WTC11 (cell line): ENCODE measurements at regions not wholly inside any gene's neighbourhood (a gene's known extent, or its start where the extent isn't known, plus 50 kb on each side); places are given as distances from the start of the nearest gene placed in this dataset.
A peak's percentile ranks its signal among the peaks of the same experiment; 100 is the strongest.

ENCODE experiments used
- ATAC-seq: fragments of 200-7000 bp; cut with Tn5 transposase; 2 replicates; pipeline ENCODE4 v1.10.0; 2021; ENCODE audit warnings: mild to moderate bottlenecking, moderate library complexity
- CTCF ChIA-PET: fragments of 300-600 bp; sonication (Branson Sonifier 250); formaldehyde crosslinking; loops from one replicate; lab custom pipeline; 2021; ENCODE audit warnings: antibody characterized with exemption; lab: Charles Lee
- POLR2A ChIA-PET: fragments of 350-600 bp; sonication (Branson Sonifier 250); formaldehyde crosslinking; loops from one replicate; lab custom pipeline; 2021; ENCODE audit warnings: antibody characterized with exemption; lab: Charles Lee
- DNase-seq: peaks from one replicate; pipeline ENCODE4 v3.0.0; 2021; ENCODE audit warnings: low spot score
- H3K27ac Mint-ChIP-seq: 2 replicates; pipeline ENCODE4 v1.8.0; 2021; ENCODE audit warnings: mixed read lengths
- H3K27me3 Mint-ChIP-seq: 2 replicates; pipeline ENCODE4 v1.8.0; 2021; ENCODE audit warnings: low read depth, mild to moderate bottlenecking, moderate library complexity, mixed read lengths
- H3K36me3 Mint-ChIP-seq: 2 replicates; pipeline ENCODE4 v1.8.0; 2021; ENCODE audit warnings: mixed read lengths
- H3K4me1 Mint-ChIP-seq: 2 replicates; pipeline ENCODE4 v1.8.0; 2022; ENCODE audit warnings: mixed read lengths
- H3K4me3 Mint-ChIP-seq: 2 replicates; pipeline ENCODE4 v1.8.0; 2021; ENCODE audit warnings: mild to moderate bottlenecking, moderate library complexity, mixed read lengths
- H3K9me3 Mint-ChIP-seq: 2 replicates; pipeline ENCODE4 v1.8.0; 2021; ENCODE audit warnings: mixed read lengths
- CREB1 ChIP-seq: sonication (generic); formaldehyde crosslinking; IDR thresholded peaks from 2 replicates; pipeline ENCODE4 v1.8.0; 2023; ENCODE audit warnings: mild to moderate bottlenecking, missing genetic modification reagents
- ESRRA ChIP-seq: sonication (generic); formaldehyde crosslinking; IDR thresholded peaks from 2 replicates; pipeline ENCODE4 v1.8.1; 2022; ENCODE audit warnings: mild to moderate bottlenecking, missing genetic modification reagents, borderline replicate concordance
- ETV6 ChIP-seq: sonication (generic); formaldehyde crosslinking; IDR thresholded peaks from 2 replicates; pipeline ENCODE4 v1.8.1; 2022; ENCODE audit warnings: mild to moderate bottlenecking, missing genetic modification reagents
- FOXJ3 ChIP-seq: sonication (generic); formaldehyde crosslinking; IDR thresholded peaks from 2 replicates; pipeline ENCODE4 v1.9.0; 2021; ENCODE audit warnings: missing genetic modification reagents, mild to moderate bottlenecking, borderline replicate concordance
- FOXK1 ChIP-seq: sonication (generic); formaldehyde crosslinking; IDR thresholded peaks from 2 replicates; pipeline ENCODE4 v1.8.0; 2022; ENCODE audit warnings: mild to moderate bottlenecking, moderate library complexity, missing genetic modification reagents
- GRHL2 ChIP-seq: fragments of 250-450 bp; sonication (Bioruptor Pico); IDR thresholded peaks from 2 replicates; pipeline ENCODE4 v1.8.0; 2022; ENCODE audit warnings: mild to moderate bottlenecking, moderate library complexity; ENCODE audit not compliant: insufficient replicate concordance, severe bottlenecking
- GTF2I ChIP-seq: fragments of 250-450 bp; sonication (Bioruptor Pico); conservative IDR thresholded peaks from 2 replicates; pipeline ENCODE4 v1.4.0; 2021; ENCODE audit warnings: mild to moderate bottlenecking
- JUN ChIP-seq: sonication (generic); formaldehyde crosslinking; IDR thresholded peaks from 2 replicates; pipeline ENCODE4 v1.8.0; 2023; ENCODE audit warnings: mild to moderate bottlenecking, missing genetic modification reagents
- NR3C1 ChIP-seq: sonication (generic); formaldehyde crosslinking; conservative IDR thresholded peaks from 2 replicates; pipeline ENCODE4 v1.8.1; 2023; ENCODE audit warnings: low read depth, mild to moderate bottlenecking, missing genetic modification reagents
- PRRX2 ChIP-seq: fragments of 250-450 bp; sonication (Bioruptor Pico); IDR thresholded peaks from 2 replicates; pipeline ENCODE4 v1.8.0; 2021; ENCODE audit warnings: mild to moderate bottlenecking
- TEAD1 ChIP-seq: sonication (generic); formaldehyde crosslinking; IDR thresholded peaks from 2 replicates; pipeline ENCODE4 v1.8.0; 2022; ENCODE audit warnings: mild to moderate bottlenecking, missing genetic modification reagents
- ZNF121 ChIP-seq: sonication (generic); formaldehyde crosslinking; IDR thresholded peaks from 2 replicates; pipeline ENCODE4 v1.8.0; 2023; ENCODE audit warnings: missing genetic modification reagents
- ZNF138 ChIP-seq: sonication (generic); formaldehyde crosslinking; conservative IDR thresholded peaks from 2 replicates; pipeline ENCODE4 v1.8.1; 2022; ENCODE audit warnings: mild to moderate bottlenecking, moderate library complexity, missing genetic modification reagents
- ZNF219 ChIP-seq: sonication (generic); formaldehyde crosslinking; IDR thresholded peaks from 2 replicates; pipeline ENCODE4 v1.8.0; 2023; ENCODE audit warnings: missing genetic modification reagents, mild to moderate bottlenecking, borderline replicate concordance
- ZNF232 ChIP-seq: sonication (generic); formaldehyde crosslinking; IDR thresholded peaks from 2 replicates; pipeline ENCODE4 v1.8.0; 2022; ENCODE audit warnings: mild to moderate bottlenecking, missing genetic modification reagents
- ZNF317 ChIP-seq: sonication (generic); formaldehyde crosslinking; IDR thresholded peaks from 2 replicates; pipeline ENCODE4 v1.8.1; 2023; ENCODE audit warnings: low read depth, mild to moderate bottlenecking, moderate library complexity, missing genetic modification reagents, borderline replicate concordance
- ZNF396 ChIP-seq: fragments of 250-450 bp; sonication (Bioruptor Pico); IDR thresholded peaks from 2 replicates; pipeline ENCODE4 v1.8.0; 2021; ENCODE audit warnings: mild to moderate bottlenecking, moderate library complexity, borderline replicate concordance
- ZNF423 ChIP-seq: fragments of 250-450 bp; sonication (Bioruptor Pico); IDR thresholded peaks from 2 replicates; pipeline ENCODE4 v2.1.2; 2022; ENCODE audit warnings: mild to moderate bottlenecking, moderate library complexity
- TF ChIP-seq, protein P1 (sequence below): sonication (generic); formaldehyde crosslinking; IDR thresholded peaks from 2 replicates; pipeline ENCODE4 v1.8.1; 2023; ENCODE audit warnings: mild to moderate bottlenecking, missing genetic modification reagents, borderline replicate concordance
- TF ChIP-seq, protein P2 (sequence below): sonication (generic); formaldehyde crosslinking; IDR thresholded peaks from 2 replicates; pipeline ENCODE4 v1.8.1; 2022; ENCODE audit warnings: missing genetic modification reagents, borderline replicate concordance
- TF ChIP-seq, protein P3 (sequence below): sonication (generic); formaldehyde crosslinking; IDR thresholded peaks from 2 replicates; pipeline ENCODE4 v1.8.1; 2022; ENCODE audit warnings: mild to moderate bottlenecking, missing genetic modification reagents, moderate library complexity, borderline replicate concordance
- TF ChIP-seq, protein P4 (sequence below): fragments of 250-450 bp; sonication (Bioruptor Pico); IDR thresholded peaks from 2 replicates; pipeline ENCODE4 v1.9.0; 2021; ENCODE audit warnings: mild to moderate bottlenecking
- TF ChIP-seq, protein P5 (sequence below): sonication (generic); formaldehyde crosslinking; IDR thresholded peaks from 2 replicates; pipeline ENCODE4 v1.8.1; 2023; ENCODE audit warnings: mild to moderate bottlenecking, missing genetic modification reagents, moderate library complexity

DNA sequence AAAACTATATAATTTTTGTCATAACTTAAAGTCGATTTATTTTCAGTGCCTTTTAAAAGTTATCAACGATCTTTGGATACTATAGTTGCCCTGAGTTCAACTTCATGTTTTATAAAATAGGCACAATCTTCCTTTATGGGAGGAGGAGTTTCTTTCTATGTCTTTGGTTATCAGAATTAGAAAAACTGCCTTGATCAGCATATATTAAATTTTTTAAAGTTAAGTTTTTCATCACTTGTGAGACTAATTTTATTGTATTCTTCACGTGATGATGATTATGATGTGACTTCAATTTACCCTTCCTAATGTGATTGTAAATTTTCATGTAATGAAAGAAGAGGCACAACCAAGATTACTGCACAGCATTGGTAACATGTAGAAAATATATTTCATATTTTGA, 58.2 kb upstream of the TMPRSS15 start:
- H3K4me1 Mint-ChIP-seq: peaks cover 43% of the 10 kb centered on the region
- ATAC-seq: no peak
- ChIA-PET POLR2A (no interaction called here), CTCF (no interaction called here)
- no peak overlapping the region for H3K4me3 Mint-ChIP-seq
- no peak for DNase-seq
- TF ChIP-seq, protein P1, sequence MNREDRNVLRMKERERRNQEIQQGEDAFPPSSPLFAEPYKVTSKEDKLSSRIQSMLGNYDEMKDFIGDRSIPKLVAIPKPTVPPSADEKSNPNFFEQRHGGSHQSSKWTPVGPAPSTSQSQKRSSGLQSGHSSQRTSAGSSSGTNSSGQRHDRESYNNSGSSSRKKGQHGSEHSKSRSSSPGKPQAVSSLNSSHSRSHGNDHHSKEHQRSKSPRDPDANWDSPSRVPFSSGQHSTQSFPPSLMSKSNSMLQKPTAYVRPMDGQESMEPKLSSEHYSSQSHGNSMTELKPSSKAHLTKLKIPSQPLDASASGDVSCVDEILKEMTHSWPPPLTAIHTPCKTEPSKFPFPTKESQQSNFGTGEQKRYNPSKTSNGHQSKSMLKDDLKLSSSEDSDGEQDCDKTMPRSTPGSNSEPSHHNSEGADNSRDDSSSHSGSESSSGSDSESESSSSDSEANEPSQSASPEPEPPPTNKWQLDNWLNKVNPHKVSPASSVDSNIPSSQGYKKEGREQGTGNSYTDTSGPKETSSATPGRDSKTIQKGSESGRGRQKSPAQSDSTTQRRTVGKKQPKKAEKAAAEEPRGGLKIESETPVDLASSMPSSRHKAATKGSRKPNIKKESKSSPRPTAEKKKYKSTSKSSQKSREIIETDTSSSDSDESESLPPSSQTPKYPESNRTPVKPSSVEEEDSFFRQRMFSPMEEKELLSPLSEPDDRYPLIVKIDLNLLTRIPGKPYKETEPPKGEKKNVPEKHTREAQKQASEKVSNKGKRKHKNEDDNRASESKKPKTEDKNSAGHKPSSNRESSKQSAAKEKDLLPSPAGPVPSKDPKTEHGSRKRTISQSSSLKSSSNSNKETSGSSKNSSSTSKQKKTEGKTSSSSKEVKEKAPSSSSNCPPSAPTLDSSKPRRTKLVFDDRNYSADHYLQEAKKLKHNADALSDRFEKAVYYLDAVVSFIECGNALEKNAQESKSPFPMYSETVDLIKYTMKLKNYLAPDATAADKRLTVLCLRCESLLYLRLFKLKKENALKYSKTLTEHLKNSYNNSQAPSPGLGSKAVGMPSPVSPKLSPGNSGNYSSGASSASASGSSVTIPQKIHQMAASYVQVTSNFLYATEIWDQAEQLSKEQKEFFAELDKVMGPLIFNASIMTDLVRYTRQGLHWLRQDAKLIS (CRISPR knock-in tag): no peak
- TF ChIP-seq ZNF219 (CRISPR knock-in tag) (no peak), ESRRA (CRISPR knock-in tag) (no peak), JUN (no peak), GTF2I (no peak), GRHL2 (no peak)
- H3K36me3 Mint-ChIP-seq: peaks cover 6% of the 10 kb centered on the region
- H3K9me3 Mint-ChIP-seq: peaks cover 7% of the 10 kb centered on the region
- H3K27me3 Mint-ChIP-seq: no peaks in the 10 kb centered on the region
- no peak overlapping the region for H3K27ac Mint-ChIP-seq

DNA sequence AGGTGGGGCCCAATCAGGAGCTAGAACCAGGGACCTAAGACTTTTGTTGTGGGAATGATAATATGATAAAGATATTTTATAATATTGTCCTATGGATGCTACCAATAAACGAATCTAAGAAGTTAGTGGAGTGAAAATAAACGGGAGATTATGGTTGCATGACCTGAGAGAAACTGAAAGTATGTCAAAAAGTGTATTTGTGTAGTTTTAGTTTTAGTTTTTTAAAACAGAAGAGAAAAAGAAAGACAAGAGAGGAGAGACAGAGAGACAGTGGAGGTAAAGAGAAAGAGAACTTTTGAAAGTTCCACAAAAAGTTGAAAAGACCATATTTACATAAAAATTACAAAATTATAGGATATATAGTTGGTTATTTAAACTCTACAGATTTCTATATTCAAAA, 64.1 kb upstream of the TMPRSS15 start:
- no peak for ATAC-seq
- Mint-ChIP-seq H3K4me1 (peaks cover 30% of the 10 kb centered on the region), H3K27me3 (no peaks in the 10 kb centered on the region), H3K9me3 (peaks cover 7% of the 10 kb centered on the region), H3K4me3 (no peak overlapping the region), H3K36me3 (peaks cover 6% of the 10 kb centered on the region), H3K27ac (no peak overlapping the region)
- TF ChIP-seq, protein P2, sequence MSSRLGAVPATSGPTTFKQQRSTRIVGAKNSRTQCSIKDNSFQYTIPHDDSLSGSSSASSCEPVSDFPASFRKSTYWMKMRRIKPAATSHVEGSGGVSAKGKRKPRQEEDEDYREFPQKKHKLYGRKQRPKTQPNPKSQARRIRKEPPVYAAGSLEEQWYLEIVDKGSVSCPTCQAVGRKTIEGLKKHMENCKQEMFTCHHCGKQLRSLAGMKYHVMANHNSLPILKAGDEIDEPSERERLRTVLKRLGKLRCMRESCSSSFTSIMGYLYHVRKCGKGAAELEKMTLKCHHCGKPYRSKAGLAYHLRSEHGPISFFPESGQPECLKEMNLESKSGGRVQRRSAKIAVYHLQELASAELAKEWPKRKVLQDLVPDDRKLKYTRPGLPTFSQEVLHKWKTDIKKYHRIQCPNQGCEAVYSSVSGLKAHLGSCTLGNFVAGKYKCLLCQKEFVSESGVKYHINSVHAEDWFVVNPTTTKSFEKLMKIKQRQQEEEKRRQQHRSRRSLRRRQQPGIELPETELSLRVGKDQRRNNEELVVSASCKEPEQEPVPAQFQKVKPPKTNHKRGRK (CRISPR knock-in tag): no peak
- TF ChIP-seq ZNF232 (CRISPR knock-in tag): no peak
- TF ChIP-seq, protein P3, sequence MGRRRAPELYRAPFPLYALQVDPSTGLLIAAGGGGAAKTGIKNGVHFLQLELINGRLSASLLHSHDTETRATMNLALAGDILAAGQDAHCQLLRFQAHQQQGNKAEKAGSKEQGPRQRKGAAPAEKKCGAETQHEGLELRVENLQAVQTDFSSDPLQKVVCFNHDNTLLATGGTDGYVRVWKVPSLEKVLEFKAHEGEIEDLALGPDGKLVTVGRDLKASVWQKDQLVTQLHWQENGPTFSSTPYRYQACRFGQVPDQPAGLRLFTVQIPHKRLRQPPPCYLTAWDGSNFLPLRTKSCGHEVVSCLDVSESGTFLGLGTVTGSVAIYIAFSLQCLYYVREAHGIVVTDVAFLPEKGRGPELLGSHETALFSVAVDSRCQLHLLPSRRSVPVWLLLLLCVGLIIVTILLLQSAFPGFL (CRISPR knock-in tag): no peak
- ChIA-PET POLR2A (no interaction called here), CTCF (no interaction called here)
- DNase-seq: no peak

DNA sequence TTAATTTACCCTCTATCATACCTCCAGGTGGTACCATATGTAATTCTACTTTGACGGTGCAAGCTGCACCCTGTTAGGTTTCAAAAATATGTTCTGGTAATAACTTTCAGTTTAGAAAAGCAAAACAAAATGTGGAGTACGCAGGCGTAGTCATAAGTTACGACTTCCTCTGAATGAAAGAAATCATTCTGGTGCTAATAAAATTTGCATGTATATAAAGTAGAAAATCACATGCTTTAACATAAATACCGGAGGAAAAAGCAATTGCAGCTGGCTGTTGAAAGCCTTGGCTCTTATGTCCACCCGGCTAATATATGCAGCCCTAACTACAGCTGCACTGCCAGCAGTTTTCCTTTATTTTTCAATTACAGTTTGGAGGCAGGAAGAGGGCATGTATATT, 65.2 kb upstream of the TMPRSS15 start:
- DNase-seq: no peak
- no peak for ATAC-seq
- Mint-ChIP-seq H3K4me1 (peaks cover 20% of the 10 kb centered on the region), H3K36me3 (peaks cover 6% of the 10 kb centered on the region), H3K4me3 (no peak overlapping the region), H3K9me3 (peaks cover 7% of the 10 kb centered on the region), H3K27me3 (no peaks in the 10 kb centered on the region), H3K27ac (peak overlapping the region; percentile 86; the same call in 1 of the 2 replicates)
- POLR2A ChIA-PET: no interaction called here
- CTCF ChIA-PET: no interaction called here
- TF ChIP-seq ZNF396 (no peak), ZNF138 (CRISPR knock-in tag) (no peak), ZNF121 (CRISPR knock-in tag) (no peak), FOXK1 (no peak), TEAD1 (CRISPR knock-in tag) (no peak), FOXJ3 (no peak), ETV6 (CRISPR knock-in tag) (no peak), PRRX2 (no peak), CREB1 (CRISPR knock-in tag) (no peak), ZNF423 (CRISPR knock-in tag) (no peak), NR3C1 (CRISPR knock-in tag) (no peak), ZNF317 (CRISPR knock-in tag) (no peak)
- TF ChIP-seq, protein P4, sequence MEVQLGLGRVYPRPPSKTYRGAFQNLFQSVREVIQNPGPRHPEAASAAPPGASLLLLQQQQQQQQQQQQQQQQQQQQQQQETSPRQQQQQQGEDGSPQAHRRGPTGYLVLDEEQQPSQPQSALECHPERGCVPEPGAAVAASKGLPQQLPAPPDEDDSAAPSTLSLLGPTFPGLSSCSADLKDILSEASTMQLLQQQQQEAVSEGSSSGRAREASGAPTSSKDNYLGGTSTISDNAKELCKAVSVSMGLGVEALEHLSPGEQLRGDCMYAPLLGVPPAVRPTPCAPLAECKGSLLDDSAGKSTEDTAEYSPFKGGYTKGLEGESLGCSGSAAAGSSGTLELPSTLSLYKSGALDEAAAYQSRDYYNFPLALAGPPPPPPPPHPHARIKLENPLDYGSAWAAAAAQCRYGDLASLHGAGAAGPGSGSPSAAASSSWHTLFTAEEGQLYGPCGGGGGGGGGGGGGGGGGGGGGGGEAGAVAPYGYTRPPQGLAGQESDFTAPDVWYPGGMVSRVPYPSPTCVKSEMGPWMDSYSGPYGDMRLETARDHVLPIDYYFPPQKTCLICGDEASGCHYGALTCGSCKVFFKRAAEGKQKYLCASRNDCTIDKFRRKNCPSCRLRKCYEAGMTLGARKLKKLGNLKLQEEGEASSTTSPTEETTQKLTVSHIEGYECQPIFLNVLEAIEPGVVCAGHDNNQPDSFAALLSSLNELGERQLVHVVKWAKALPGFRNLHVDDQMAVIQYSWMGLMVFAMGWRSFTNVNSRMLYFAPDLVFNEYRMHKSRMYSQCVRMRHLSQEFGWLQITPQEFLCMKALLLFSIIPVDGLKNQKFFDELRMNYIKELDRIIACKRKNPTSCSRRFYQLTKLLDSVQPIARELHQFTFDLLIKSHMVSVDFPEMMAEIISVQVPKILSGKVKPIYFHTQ: no peak
- TF ChIP-seq, protein P5, sequence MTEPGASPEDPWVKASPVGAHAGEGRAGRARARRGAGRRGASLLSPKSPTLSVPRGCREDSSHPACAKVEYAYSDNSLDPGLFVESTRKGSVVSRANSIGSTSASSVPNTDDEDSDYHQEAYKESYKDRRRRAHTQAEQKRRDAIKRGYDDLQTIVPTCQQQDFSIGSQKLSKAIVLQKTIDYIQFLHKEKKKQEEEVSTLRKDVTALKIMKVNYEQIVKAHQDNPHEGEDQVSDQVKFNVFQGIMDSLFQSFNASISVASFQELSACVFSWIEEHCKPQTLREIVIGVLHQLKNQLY (CRISPR knock-in tag): no peak
